Sigmoid colon (tissue), 6 donors: ENCODE measurements at regions not wholly inside any gene's neighbourhood (a gene's known extent, or its start where the extent isn't known, plus 50 kb on each side); places are given as distances from the start of the nearest gene placed in this dataset.

Source experiments
- DNase-seq: peaks from one replicate; pipeline ENCODE4 v3.0.0-alpha.2; 2019
- H3K27ac ChIP-seq, 4 donors: fragments of 200-600 bp; sonication (generic); one replicate each; pipeline ENCODE4 v1.5.1; 2016 to 2019; ENCODE audit warnings: mild to moderate bottlenecking in 1 of 4
- H3K27me3 ChIP-seq, 3 donors: fragments of 200-600 bp; sonication (generic); one replicate each; pipeline ENCODE4 v1.5.1; 2019; ENCODE audit warnings: mild to moderate bottlenecking in 1 of 3
- H3K36me3 ChIP-seq, 4 donors: fragments of 200-600 bp; sonication (generic); one replicate each; pipeline ENCODE4 v1.5.1; 2016 to 2019
- H3K4me1 ChIP-seq, 4 donors: fragments of 200-600 bp; sonication (generic); one replicate each; pipeline ENCODE4 v1.5.1; 2017 to 2019
- H3K4me3 ChIP-seq, 4 donors: fragments of 200-600 bp; sonication (generic); one replicate each; pipeline ENCODE4 v1.5.1; 2017 to 2019; ENCODE audit warnings: mild to moderate bottlenecking in 2 of 4, moderate library complexity in 1 of 4
- H3K9me3 ChIP-seq, 4 donors: fragments of 200-600 bp in 3 of 4; sonication (generic) in 3 of 4; one replicate each; pipeline versions ENCODE4 v1.5.1 to v1.6.1; 2013 to 2019
- CTCF ChIP-seq, 4 experiments: fragments of 450-650 bp in 3 of 4; fragments of 200-600 bp in 1 of 4; IDR thresholded peaks; one replicate each; pipeline ENCODE4 v1.5.1; 2016 to 2019; ENCODE audit warnings: antibody characterized with exemption in 4 of 4, mild to moderate bottlenecking in 3 of 4, moderate library complexity in 2 of 4
- EP300 ChIP-seq, 4 donors: sonication (generic); formaldehyde crosslinking; IDR thresholded peaks; one replicate each; pipeline ENCODE4 v1.6.1; 2017; ENCODE audit warnings: antibody characterized with exemption in 4 of 4
- POLR2A ChIP-seq, 2 donors: fragments of 450-650 bp; IDR thresholded peaks; one replicate each; pipeline ENCODE4 v1.6.1; 2016; ENCODE audit warnings: antibody characterized with exemption in 2 of 2, mild to moderate bottlenecking in 2 of 2, moderate library complexity in 2 of 2
- POLR2AphosphoS5 ChIP-seq, 4 donors: sonication (generic); formaldehyde crosslinking; IDR thresholded peaks; one replicate each; pipeline ENCODE4 v1.6.1; 2017; ENCODE audit warnings: antibody characterized with exemption in 4 of 4
- WGBS, 2 donors: extraction: QIAGEN DNeasy Blood & Tissue Kit; methylation state at CpG; one replicate each; pipeline ENCODE4 v1.1.7; 2013; 5-methylcytosine and 5-hydroxymethylcytosine counted together
- intact Hi-C: fragments of 100-400 bp; cut with DNase I; formaldehyde crosslinking; loops from one replicate; pipeline ENCODE4 v1.15.1; 2023
- donor health status: healthy with polysubstance abuse.
- donor health status: healthy.

- DNase-seq = no peak
- H3K4me3 ChIP-seq = no peak overlapping the region
- H3K9me3 ChIP-seq = no peaks in the 10 kb centered on the region
- no peak overlapping the region for H3K27ac ChIP-seq
- intact Hi-C loops = no loop called here
- no peaks in the 10 kb centered on the region for H3K27me3 ChIP-seq
- no peak for TF ChIP-seq CTCF (IDR thresholded peaks at IDR 0.05)
- no peak for TF ChIP-seq EP300 (IDR thresholded peaks at IDR 0.05)
- 36 to 70% methylated on average over 2 of the region's 2 CpGs for WGBS, 2 donors
- no peaks in the 10 kb centered on the region for H3K4me1 ChIP-seq
- peaks cover 0 to 6% (median 0%) of the 10 kb centered on the region in 4 donors for H3K36me3 ChIP-seq
Observed at GRCh38 chr7:22949944-22950343, 64.0 kb downstream of the HYCC1 start.

- Histone ChIP-seq H3K27me3 (no peaks in the 10 kb centered on the region), H3K36me3 (peaks cover 0 to 6% (median 0%) of the 10 kb centered on the region in 4 donors), H3K27ac (no peak overlapping the region), H3K4me1 (no peaks in the 10 kb centered on the region), H3K9me3 (no peaks in the 10 kb centered on the region), H3K4me3 (no peak overlapping the region)
- DNase-seq = no peak
- intact Hi-C loops = no loop called here
- TF ChIP-seq EP300 (IDR thresholded peaks at IDR 0.05) (no peak), POLR2A (IDR thresholded peaks at IDR 0.05) (no peak), POLR2AphosphoS5 (IDR thresholded peaks at IDR 0.05) (no peak), CTCF (IDR thresholded peaks at IDR 0.05) (no peak)
- WGBS, 2 donors = 60 to 67% methylated on average over 3 of the region's 3 CpGs
Observed at GRCh38 chr7:22949221-22949620, 64.7 kb downstream of the HYCC1 start.

- no peak for DNase-seq
- H3K27ac ChIP-seq = no peak overlapping the region
- intact Hi-C loops = no loop called here
- H3K27me3 ChIP-seq = no peaks in the 10 kb centered on the region
- H3K4me3 ChIP-seq = no peak overlapping the region
- H3K36me3 ChIP-seq = peaks cover 0 to 6% (median 0%) of the 10 kb centered on the region in 4 donors
- no peaks in the 10 kb centered on the region for H3K9me3 ChIP-seq
- no peaks in the 10 kb centered on the region for H3K4me1 ChIP-seq
- 37 to 64% methylated on average over 2 of the region's 2 CpGs for WGBS, 2 donors
- TF ChIP-seq CTCF (IDR thresholded peaks at IDR 0.05) = no peak
- no peak for TF ChIP-seq POLR2A (IDR thresholded peaks at IDR 0.05)
- no peak for TF ChIP-seq EP300 (IDR thresholded peaks at IDR 0.05)
- no peak for TF ChIP-seq POLR2AphosphoS5 (IDR thresholded peaks at IDR 0.05)
Observed at GRCh38 chr7:22948770-22949169, 65.2 kb downstream of the HYCC1 start.

GRCh38 chr7:22945584-22945983 is 68.3 kb downstream of the HYCC1 start:
- Histone ChIP-seq H3K4me1 (no peaks in the 10 kb centered on the region), H3K36me3 (peaks cover 0 to 6% (median 0%) of the 10 kb centered on the region in 4 donors), H3K9me3 (no peaks in the 10 kb centered on the region), H3K4me3 (no peak overlapping the region), H3K27ac (no peak overlapping the region), H3K27me3 (no peaks in the 10 kb centered on the region)
- WGBS, 2 donors = 82 to 88% methylated on average over 6 of the region's 6 CpGs
- no peak for DNase-seq
- intact Hi-C loops = no loop called here
- TF ChIP-seq POLR2A (IDR thresholded peaks at IDR 0.05) = no peak
- TF ChIP-seq EP300 (IDR thresholded peaks at IDR 0.05) = no peak
- no peak for TF ChIP-seq POLR2AphosphoS5 (IDR thresholded peaks at IDR 0.05)
- TF ChIP-seq CTCF (IDR thresholded peaks at IDR 0.05) = no peak

GRCh38 chr7:22944510-22944909 is 69.4 kb downstream of the HYCC1 start:
- H3K4me1 ChIP-seq = no peaks in the 10 kb centered on the region
- TF ChIP-seq EP300 (IDR thresholded peaks at IDR 0.05) (no peak), POLR2AphosphoS5 (IDR thresholded peaks at IDR 0.05) (no peak), POLR2A (IDR thresholded peaks at IDR 0.05) (no peak)
- no peaks in the 10 kb centered on the region for H3K9me3 ChIP-seq
- 59 to 78% methylated on average over 2 of the region's 2 CpGs for WGBS, 2 donors
- H3K36me3 ChIP-seq = peaks cover 0 to 6% (median 0%) of the 10 kb centered on the region in 4 donors
- H3K27ac ChIP-seq = no peak overlapping the region
- H3K27me3 ChIP-seq = no peaks in the 10 kb centered on the region
- intact Hi-C loops = no loop called here
- no peak overlapping the region for H3K4me3 ChIP-seq
- DNase-seq = no peak
